Ecto neural progenitor cell (in vitro differentiated cells): ENCODE measurements at regions not wholly inside any gene's neighbourhood (a gene's known extent, or its start where the extent isn't known, plus 50 kb on each side); places are given as distances from the start of the nearest gene placed in this dataset.

Experiments used
- DNase-seq: peaks from one replicate; pipeline ENCODE4 v3.0.0-alpha.2; 2018; ENCODE audit warnings: low spot score

DNA sequence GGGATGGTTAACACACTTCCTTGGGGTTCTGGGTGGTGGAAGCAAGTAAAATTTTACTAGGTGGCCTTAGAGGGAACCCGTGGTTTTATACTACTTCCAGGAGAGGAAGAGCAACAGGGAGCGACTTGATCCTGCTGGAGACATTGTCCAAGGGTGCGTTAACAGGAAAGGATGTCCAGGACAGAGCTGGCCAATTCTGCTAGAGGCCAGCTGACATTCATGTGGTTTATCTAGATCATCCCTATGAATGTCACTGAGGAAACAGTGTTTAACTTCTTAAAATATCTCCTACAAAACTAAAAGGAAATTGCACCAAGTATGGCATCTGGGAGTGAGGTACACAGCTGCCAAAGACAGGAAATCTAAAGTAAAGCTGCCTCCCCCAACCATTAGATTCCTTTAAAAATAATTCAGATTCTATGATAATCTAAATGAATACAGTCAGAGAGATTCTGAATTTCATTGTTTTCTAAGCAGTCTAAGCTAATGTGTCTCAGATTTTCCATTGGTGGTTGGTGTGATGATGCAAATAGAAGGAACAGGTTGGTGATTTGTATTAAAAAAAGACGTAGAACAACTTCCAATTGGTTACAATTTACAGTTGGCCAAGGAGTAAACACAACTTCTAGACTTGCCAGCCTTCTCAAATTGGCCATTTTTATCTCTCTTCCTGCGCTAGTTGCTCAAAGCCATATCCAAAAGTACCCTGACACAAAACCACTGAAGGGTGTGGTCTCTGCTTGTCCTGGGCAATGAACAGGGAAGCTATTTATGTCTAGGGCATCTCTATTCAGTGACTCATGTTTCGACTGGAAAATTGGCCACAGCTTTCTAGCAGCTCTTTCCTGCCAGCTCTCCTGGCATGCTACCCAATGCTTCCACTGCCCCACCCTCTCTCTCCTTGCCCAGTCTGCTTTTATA lies 574.7 kb upstream of the MEF2C start:
- DNase-seq, result no peak

DNA sequence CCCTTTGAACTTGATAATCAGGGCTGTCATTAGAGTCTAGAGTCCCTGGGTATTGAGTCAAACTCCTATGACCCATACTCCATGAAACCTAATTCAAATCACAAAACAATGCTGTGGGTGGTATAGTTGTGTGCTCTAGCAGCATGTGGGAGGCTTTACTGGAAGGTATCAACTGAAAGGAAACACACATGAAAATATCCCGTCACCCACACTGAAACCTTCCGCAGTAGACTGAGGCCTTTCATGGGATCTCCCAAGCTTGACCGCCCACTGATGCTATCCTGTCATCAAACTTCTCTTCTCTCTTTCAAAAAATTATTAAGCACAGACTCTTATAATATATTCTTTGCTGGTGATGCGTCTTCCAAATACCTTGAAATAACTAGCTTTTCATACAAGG lies 569.1 kb upstream of the MEF2C start:
- DNase-seq, result no peak

DNA sequence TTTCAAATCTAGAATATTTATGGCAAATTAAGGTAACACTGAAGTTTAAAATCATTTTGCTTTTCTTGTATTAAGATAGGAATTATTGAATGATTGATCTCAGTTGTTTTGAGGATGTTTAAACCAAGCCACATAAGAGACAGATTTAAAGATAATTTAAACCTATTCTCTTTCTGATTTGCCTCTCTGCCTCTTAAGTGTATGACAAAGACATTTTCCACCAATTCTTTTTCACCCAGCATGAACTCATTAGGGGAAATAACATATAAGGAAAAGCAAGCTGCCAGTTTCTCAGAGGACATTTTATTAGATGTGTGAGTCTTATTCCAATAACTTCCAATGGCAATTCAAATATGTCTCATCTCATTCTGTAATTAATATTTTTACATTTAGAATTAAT lies 568.3 kb upstream of the MEF2C start:
- no peak for DNase-seq

DNA sequence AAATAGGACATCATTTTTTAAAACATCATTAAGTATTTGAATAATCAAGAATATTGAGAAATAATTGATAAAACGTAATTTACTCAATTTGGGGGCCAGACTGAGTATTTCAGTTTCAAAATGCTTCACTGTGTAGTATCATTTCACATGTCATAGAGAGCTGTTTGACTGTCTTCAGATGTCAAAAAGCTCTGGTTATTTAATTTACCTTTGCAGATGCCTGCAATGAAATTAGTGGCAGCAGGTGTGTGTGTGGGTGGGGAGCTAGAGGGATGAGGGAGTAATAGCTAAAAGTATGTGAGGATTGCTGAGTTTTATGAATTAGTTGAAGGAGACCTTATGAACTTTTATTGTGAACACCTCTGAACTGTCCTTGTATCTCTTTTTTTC lies 567.2 kb upstream of the MEF2C start:
- DNase-seq, result no peak

DNA sequence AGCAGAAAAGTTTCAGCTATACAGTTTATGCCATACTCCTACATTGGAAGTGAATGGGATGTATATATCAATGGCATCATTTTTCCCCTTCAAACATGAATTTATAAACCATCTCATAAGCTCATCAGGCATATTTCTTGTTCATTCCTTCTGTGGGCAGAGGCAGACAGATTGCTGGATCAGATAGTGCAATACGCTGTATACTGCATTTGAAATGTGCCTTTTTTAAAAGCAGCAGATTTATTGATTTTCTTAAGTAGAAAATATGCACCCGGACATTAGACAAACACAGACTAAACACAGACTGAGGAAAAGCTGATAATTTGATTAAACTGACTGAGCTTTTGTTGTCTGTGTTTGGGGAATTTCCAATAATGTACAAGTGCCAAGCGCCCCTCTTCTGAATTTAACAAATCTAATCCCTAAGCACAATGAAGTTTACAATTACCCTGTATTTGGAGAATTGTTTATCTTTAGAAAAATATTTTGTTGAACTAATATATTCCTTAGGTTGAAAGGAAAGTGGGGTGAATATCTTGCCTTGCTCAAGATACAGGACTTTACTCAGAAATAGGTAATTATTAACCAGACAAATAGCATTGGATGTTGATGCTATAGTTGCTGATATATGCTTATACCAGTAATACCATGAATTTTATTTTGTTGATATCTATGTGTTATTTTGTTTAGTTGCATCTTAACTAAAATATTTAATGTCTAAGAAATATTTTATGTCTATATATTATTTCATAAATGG lies 566.6 kb upstream of the MEF2C start:
- DNase-seq, result no peak

DNA sequence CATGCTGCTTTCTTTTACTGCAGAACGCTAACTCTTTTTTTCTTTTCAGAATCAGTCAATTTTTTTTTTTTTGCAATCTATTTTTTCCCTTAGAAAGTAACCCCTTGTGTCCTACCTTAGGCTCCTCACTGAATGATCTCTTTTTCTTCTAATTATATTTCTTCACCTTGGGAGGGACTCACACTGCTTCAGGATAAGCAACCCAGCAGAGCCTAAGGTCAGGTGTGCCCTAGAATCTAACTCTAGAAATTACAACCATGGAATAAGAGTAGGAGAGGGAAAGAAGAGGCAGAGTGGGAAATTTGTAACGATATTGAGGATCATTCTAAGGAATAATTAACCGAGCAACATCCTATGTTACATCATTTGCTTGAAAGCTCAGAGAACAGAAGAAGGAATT lies 564.0 kb upstream of the MEF2C start:
- DNase-seq, result no peak

DNA sequence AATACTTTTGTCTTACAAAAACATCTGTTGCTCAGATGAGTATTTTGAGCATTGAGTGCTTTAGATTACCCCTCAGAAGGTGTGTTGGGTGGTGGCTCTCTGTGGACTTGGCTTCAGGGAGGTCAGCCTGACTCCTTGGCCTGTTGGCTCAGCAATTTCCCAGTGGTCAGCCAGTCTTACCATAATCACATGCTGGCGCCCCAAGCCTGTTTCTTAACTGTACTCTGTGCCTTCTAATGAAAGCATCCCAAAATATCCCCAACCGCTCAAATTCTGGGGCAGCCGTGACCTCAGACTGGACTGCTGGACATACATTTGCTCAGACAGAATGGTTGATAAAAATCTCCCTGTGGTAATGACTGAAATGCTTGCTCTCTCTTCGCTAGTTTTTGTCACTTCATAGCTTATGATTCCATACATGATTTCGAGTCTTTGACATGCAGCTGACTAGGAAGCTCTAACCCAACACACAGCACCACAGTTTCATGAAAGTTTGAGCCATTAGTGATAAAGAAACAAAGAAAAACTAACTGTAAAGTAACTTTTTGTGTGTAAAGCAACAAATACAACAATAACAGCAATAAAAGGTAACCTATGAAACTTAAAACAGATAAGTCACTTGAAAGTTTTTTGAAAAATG lies 562.2 kb upstream of the MEF2C start:
- no peak for DNase-seq

DNA sequence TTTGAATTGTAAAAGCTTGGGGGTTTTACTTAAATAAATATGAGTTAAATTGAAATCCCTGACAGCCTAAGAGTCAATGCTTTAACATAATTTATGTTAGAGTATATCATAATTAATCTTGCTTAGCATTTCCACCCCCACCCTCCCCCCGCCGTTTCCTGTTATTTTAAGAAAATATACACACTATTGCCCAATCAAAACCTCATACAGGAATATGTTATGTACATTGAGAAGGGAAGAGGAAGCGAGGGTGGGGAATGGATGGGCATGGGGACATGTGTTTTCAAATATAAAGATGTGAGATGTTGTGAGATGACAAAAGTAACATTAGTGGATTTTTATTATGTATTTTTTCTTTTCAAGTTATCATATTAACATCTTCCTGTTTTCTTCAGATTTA lies 561.1 kb upstream of the MEF2C start:
- no peak for DNase-seq

DNA sequence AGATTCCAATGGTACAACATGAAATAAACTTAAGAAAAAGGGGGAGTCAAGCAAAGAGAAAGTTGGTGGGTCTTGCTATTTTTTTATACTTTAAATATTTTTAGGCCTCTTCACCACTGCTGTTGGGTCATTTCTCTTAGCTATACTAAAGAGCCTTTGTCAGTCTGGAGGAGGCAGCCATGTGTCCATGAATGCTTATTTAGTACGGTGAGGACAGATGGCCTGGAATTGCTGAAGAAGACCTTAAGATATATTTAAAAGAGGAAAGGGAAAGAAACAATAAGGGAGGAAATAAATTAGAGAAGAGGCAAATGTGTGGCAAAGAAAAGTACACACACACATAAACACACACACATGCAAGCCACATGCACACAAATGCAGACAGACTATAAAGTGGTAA lies 560.5 kb upstream of the MEF2C start:
- DNase-seq, result no peak

DNA sequence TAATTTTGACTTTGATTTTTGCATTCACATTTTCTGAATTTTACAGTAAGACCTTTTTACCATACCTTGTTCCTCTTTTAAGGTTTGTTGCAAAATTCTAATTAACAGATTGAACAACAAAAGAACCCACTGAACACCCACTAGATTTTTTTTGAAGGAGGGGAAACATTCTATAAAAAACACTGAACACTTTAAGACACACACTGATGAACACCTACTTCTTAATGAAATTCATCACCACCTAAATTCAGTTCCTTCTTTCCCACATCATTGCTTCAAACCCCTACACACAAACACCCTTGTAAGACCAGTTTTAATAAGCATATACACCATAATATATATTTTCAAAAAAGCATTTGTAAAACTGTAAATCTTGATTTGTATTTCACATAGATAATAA lies 559.0 kb upstream of the MEF2C start:
- no peak for DNase-seq

DNA sequence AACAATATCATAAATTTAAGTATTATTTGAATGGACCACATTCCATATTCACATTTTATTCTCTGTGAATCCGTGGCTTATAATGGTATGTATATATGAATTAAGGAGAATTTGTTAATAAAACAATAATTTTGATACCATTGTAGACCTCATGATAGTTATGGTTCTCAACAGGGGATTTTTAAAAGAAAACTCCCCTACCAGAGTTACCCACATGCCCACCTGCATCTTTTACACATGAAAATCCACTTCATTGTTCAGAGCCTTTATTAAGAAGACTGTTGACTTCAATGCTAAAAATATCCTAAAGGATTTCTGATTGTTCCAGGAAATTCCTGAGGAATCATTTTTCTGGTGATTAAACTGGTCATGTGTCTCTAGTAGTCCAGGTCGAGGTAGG lies 557.7 kb upstream of the MEF2C start:
- DNase-seq, result no peak

DNA sequence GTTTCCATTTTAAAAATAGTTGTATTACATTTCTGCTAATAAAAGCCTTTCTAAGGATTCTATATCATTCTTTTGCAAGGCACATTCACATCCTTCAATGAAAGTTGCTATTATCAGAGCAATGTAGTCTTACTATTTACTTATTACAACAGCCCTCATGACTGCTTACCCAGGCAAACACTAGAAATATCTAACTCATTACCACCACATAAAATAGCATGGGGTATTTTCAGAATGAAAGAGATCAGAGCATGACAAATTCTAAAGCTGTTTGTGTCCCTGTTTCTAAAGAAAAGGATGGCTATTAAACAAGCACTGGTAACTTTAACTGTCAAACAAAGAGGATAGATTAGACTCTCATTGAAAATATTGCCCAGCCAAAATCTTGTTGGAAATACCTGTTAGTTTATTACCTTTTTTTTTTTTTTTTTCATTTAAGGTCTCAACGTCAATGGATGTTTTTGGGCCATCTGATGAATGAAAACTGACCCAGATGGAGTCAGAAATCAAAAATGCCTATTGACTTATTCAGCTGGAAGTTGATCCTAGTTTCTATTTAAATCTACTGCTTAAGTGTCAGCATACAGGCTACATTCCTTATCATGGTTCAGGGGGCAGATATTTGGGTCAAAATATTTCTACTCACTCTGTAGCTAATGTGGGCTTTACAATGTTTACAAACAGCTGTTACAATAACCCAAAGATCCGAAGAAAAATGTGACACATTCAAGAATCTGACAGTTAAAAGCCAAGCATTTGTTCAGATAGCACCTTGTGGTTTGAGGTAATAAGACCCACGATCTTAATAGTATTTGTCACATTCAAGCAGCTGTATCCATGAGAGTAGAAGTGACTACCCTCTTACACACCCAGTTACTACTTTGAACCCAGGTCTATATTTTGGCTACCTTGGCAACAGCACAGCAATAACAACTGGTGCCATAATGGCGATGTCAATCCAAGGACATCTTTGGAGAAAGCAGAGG lies 554.8 kb upstream of the MEF2C start:
- no peak for DNase-seq

DNA sequence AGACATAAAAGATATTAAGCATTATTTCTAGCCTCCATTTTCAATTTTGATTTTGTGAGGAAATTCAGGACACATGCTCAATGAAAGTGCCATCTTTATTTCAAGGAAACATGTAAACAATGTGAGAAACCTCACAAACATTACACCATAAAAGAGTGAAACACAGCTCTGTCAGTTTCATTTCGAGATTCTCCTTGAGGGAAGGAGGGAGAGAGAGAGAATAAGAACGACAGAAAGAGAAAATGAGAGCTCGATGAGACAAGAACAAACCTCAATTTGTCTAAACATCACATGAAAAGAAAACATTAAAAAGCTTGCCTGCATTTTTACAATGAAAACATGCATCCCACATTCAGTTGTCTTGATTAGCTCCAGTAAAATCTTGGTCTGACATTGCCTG lies 553.5 kb upstream of the MEF2C start:
- DNase-seq, result no peak

DNA sequence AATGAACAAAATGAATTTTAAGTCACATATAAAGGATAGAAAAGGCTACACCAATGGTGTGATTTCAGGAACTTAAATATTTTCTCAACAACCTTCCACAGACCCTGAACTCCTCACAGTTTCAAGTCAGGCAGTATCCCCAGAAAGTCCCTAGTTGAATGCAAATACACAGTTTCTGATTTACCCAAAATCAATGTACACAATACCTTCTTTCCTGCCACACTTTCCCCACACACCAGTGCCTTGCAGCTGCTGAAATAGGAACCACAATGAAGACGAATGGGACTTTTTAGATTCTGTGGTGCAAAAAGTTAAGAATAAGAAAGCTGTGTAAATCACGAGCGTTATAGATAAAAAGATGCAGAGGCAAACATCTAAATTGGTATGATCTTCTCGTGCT lies 552.4 kb upstream of the MEF2C start:
- DNase-seq, result no peak

DNA sequence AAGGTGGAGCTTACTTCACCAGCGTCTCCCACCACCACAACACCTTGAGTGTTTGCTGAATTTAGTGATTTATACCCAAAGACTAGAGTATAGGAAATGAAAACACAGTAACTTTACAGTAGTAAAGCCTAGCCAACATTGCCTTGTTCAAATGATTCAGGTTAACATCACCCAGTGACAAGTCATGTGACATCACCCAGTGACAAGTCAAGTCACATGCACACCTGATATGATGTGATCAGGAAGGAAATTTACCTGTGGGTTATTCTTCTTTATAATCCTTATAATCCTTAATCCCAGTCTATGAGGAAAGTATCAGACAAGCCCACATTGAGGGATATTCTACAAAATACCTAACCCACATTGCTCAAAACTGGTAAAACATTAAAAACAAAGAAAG lies 545.6 kb upstream of the MEF2C start:
- no peak for DNase-seq

DNA sequence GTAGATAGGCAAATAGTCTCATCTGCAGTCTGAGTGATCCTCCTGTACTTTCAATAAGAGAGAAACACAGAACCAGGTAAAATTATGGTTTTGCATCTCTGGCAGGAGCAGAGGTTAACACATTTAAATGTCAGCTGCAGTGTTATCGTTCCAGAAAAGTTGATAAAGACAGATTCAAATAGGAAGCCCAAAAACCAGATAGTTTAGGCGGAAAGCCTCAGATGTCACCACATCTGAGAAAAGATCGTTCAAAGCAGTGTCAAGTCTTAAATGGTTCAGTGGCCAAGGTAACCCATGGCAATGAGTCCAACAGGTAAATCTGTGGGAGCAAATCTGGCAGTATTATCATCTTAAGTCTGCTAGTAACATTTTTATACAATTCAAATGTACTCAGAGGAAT lies 542.1 kb upstream of the MEF2C start:
- DNase-seq, result no peak

DNA sequence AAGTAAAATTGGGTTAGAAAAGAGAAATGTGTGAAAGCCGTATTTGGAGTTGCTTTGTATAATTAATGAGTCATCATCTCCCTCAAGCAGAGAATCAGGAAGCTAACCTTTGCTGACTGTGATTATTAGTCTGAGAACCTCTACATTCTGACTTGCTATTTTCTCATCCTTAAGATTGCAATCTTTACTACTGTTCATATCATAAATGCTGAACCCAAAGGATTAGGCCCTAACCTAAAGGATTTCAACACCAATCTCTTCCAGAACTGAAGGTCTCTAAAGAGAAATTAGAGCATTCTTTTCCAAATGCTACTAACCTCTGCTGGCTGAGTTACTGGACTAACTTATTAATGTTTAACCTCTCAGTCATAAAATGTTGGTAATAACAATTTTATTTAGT lies 538.1 kb upstream of the MEF2C start:
- DNase-seq, result no peak

DNA sequence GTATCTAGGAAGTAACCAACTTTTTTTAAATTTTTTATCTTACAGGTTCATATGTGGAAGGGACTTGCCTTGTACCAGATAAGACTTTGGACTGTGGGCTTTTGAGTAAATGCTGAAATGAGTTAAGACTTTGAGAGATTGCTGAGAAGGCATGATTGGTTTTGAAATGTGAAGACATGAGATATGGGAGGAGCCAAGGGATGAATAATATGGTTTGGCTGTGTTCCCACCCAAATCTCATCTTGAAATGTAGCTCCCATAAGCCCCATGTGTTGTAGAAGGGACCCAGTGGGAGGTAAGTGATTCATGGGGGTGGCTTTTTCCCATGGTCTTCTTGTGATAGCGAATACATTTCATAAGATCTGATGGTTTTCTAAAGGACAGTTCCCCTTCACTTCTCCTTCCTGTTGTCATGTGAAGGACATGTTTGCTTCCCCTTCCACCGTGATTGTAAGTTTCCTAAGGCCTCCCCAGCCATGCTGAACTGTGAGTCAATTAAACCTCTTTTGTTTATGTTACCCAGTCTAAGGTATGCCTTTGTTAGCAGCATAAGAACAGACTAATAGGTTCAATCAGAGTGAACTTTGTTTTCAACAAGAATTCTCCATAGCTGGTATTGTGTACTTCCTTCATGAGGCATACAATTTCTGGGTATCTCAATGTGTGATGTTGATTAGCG lies 535.6 kb upstream of the MEF2C start:
- no peak for DNase-seq

DNA sequence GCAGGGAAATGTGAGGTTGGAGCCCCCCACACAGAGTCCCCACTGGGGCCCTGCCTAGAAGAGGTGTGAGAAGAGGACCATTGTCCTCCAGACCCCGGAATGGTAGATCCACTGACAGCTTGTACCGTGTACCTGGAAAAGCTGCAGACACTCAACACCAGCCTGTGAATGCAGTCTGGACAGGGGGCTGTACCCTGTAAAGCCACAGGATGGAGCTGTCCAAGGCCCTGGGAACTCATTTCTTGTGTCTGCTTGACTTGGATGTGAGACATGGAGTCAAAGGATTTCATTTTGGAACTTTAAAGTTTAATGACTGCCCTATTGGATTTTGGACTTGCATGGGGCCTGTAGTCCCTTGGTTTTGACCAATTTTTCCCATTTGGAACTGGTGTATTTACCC lies 535.0 kb upstream of the MEF2C start:
- DNase-seq, result no peak

DNA sequence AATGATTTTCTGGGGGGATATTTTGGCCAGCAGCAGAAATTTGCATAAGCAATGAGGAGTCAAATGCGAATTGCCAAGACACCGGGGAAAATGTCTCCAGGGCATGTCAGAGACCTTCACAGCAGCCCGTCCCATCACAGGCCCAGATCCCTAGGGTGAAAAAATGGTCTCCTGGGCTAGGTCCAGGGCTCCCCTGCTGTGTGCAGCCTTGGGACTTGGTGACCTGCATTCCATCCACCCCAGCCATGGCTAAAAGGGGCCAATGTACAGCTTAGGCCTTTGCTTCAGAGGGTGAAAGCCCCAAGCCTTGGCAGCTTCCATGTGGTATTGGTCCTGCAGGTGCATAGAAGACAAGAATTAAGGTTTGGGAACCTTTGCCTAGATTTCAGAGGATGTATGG lies 534.5 kb upstream of the MEF2C start:
- DNase-seq, result no peak

DNA sequence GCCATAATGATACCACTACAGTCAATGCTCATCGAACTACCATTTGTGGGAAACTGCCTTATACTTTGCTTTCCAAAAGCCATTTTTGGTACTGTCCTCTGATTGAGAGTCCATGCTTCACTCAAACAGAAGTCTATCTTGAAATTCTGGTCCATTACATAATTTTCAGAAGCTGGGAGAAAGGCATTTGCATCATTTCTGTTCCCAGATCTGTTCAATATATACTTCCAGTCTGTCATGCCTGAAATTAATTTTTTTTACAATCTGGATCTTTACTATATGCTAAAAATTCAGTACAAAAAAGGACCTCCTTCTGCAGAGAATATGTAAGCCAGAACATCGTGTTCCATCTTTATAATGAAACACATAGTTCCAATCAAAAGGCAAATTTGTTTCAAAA lies 528.9 kb upstream of the MEF2C start:
- no peak for DNase-seq
